ENCODE measurements at regions not wholly inside any gene's neighbourhood (a gene's known extent, or its start where the extent isn't known, plus 50 kb on each side); places are given as distances from the start of the nearest gene placed in this dataset.

- intact Hi-C loops (cut with DNase I): no loop called here
- H3K4me1 ChIP-seq: no peaks in the 10 kb centered on the region
- no peak for TF ChIP-seq CTCF (IDR thresholded peaks at IDR 0.05)
- no peak overlapping the region for H3K4me3 ChIP-seq
- H3K27me3 ChIP-seq: no peaks in the 10 kb centered on the region
- no peaks in the 10 kb centered on the region for H3K36me3 ChIP-seq
- H3K9me3 ChIP-seq: no peaks in the 10 kb centered on the region
- no peak overlapping the region for H3K27ac ChIP-seq
- no peak for DNase-seq (ENCODE audit: low spot score in 2 of 2)
Observed at GRCh38 chr14:58713677-58714076, 75.9 kb downstream of the DACT1 start.

- no peaks in the 10 kb centered on the region for H3K4me1 ChIP-seq
- no peaks in the 10 kb centered on the region for H3K36me3 ChIP-seq
- no peak overlapping the region for H3K27ac ChIP-seq
- DNase-seq (ENCODE audit: low spot score in 2 of 2): no peak
- no peak overlapping the region for H3K4me3 ChIP-seq
- no peaks in the 10 kb centered on the region for H3K27me3 ChIP-seq
- no peak for TF ChIP-seq CTCF (IDR thresholded peaks at IDR 0.05)
- H3K9me3 ChIP-seq: no peaks in the 10 kb centered on the region
- intact Hi-C loops (cut with DNase I): no loop called here
Observed at GRCh38 chr14:58716706-58717105, 78.9 kb downstream of the DACT1 start.

GRCh38 chr14:58717211-58717610 is 79.4 kb downstream of the DACT1 start:
- intact Hi-C loops (cut with DNase I): no loop called here
- Histone ChIP-seq H3K36me3 (no peaks in the 10 kb centered on the region), H3K27ac (no peak overlapping the region), H3K9me3 (no peaks in the 10 kb centered on the region), H3K4me3 (no peak overlapping the region), H3K4me1 (no peaks in the 10 kb centered on the region), H3K27me3 (no peaks in the 10 kb centered on the region)
- no peak for DNase-seq (ENCODE audit: low spot score in 2 of 2)
- no peak for TF ChIP-seq CTCF (IDR thresholded peaks at IDR 0.05)

GRCh38 chr14:58717813-58718212 is 80.1 kb downstream of the DACT1 start:
- intact Hi-C loops (cut with DNase I): no loop called here

GRCh38 chr14:58718226-58719205 is 80.8 kb downstream of the DACT1 start:
- Histone ChIP-seq H3K36me3 (no peaks in the 10 kb centered on the region), H3K9me3 (no peaks in the 10 kb centered on the region), H3K4me3 (no peak overlapping the region), H3K27me3 (no peaks in the 10 kb centered on the region), H3K27ac (no peak overlapping the region), H3K4me1 (no peaks in the 10 kb centered on the region)
- DNase-seq (ENCODE audit: low spot score in 2 of 2): no peak
- no peak for TF ChIP-seq CTCF (IDR thresholded peaks at IDR 0.05)
- intact Hi-C loops (cut with DNase I): no loop called here

More at GRCh38 chr14:58717813-58718212, 80.1 kb downstream of the DACT1 start:
- no peak overlapping the region for H3K4me3 ChIP-seq
- H3K36me3 ChIP-seq: no peaks in the 10 kb centered on the region
- H3K9me3 ChIP-seq: no peaks in the 10 kb centered on the region
- no peak overlapping the region for H3K27ac ChIP-seq
- TF ChIP-seq CTCF (IDR thresholded peaks at IDR 0.05): no peak
- no peaks in the 10 kb centered on the region for H3K27me3 ChIP-seq
- no peak for DNase-seq (ENCODE audit: low spot score in 2 of 2)
- H3K4me1 ChIP-seq: no peaks in the 10 kb centered on the region
